CD14-positive monocyte (primary cell): ENCODE measurements at regions not wholly inside any gene's neighbourhood (a gene's known extent, or its start where the extent isn't known, plus 50 kb on each side); places are given as distances from the start of the nearest gene placed in this dataset.
A peak's percentile ranks its signal among the peaks of the same experiment; 100 is the strongest.

Experiments
- DNase-seq, 3 donors: peaks; one replicate each; pipeline ENCODE4 v3.0.0-alpha.2; 2011 to 2022
- H2AFZ ChIP-seq: 2 replicates; pipeline ENCODE4 v1.6.0; 2012; ENCODE audit warnings: mild to moderate bottlenecking, low read depth, low read length, inconsistent platforms; ENCODE audit not compliant: insufficient read depth, poor library complexity, severe bottlenecking
- H3K27ac ChIP-seq, 2 donors: 1 replicate in 1 of 2; 2 replicates in 1 of 2; pipeline ENCODE4 v1.5.1; 2012 to 2013; ENCODE audit warnings: low read length in 2 of 2, control low read depth in 1 of 2, inconsistent platforms in 1 of 2, low read depth in 1 of 2, mild to moderate bottlenecking in 1 of 2
- H3K27me3 ChIP-seq, 2 donors: one replicate each; pipeline versions ENCODE4 v1.6.0 to v1.6.1; 2011 to 2013; ENCODE audit warnings: low read length in 2 of 2; ENCODE audit not compliant: control insufficient read depth in 2 of 2, insufficient read depth in 2 of 2
- H3K36me3 ChIP-seq, 2 donors: replicated peaks in 1 of 2; 1 replicate in 1 of 2; 2 replicates in 1 of 2; pipeline versions ENCODE4 v1.5.1 to v1.6.1; 2012 to 2013; ENCODE audit warnings: low read length in 2 of 2, control low read depth in 1 of 2, inconsistent platforms in 1 of 2, mild to moderate bottlenecking in 1 of 2; ENCODE audit not compliant: insufficient read depth in 2 of 2, control insufficient read depth in 1 of 2
- H3K4me1 ChIP-seq, 2 donors: 1 replicate in 1 of 2; 2 replicates in 1 of 2; pipeline versions ENCODE4 v1.5.1 to v1.6.1; 2012 to 2013; ENCODE audit warnings: low read length in 2 of 2, control low read depth in 1 of 2, inconsistent platforms in 1 of 2, mild to moderate bottlenecking in 1 of 2, moderate library complexity in 1 of 2; ENCODE audit not compliant: insufficient read depth in 2 of 2, control insufficient read depth in 1 of 2
- H3K4me2 ChIP-seq: replicated peaks from 2 replicates; pipeline ENCODE3; 2012; ENCODE audit warnings: low read length, moderate library complexity, mild to moderate bottlenecking; ENCODE audit not compliant: poor library complexity, severe bottlenecking; ENCODE audit errors: extremely low read depth
- H3K4me3 ChIP-seq, 3 experiments: fragments of 200-600 bp in 1 of 3; sonication (generic) in 1 of 3; replicated peaks in 1 of 3; 1 replicate in 2 of 3; 2 replicates in 1 of 3; pipeline ENCODE4 v1.5.1; 2011 to 2013; ENCODE audit warnings: low read length in 3 of 3, mild to moderate bottlenecking in 3 of 3, control low read depth in 2 of 3, low read depth in 2 of 3, inconsistent platforms in 1 of 3, moderate library complexity in 1 of 3
- H3K79me2 ChIP-seq: 2 replicates; pipeline ENCODE4 v1.6.0; 2012; ENCODE audit warnings: mild to moderate bottlenecking, control low read depth, inconsistent platforms, low read length, moderate library complexity; ENCODE audit not compliant: insufficient read depth
- H3K9ac ChIP-seq: 2 replicates; pipeline ENCODE4 v1.6.0; 2017; ENCODE audit warnings: low read length, mild to moderate bottlenecking; ENCODE audit not compliant: insufficient read depth, poor library complexity, severe bottlenecking
- H3K9me3 ChIP-seq, 2 donors: replicated peaks in 1 of 2; 1 replicate in 1 of 2; 2 replicates in 1 of 2; pipeline versions ENCODE4 v1.5.1 to v1.6.1; 2012 to 2013; ENCODE audit warnings: low read length in 2 of 2, control low read depth in 1 of 2; ENCODE audit not compliant: control insufficient read depth in 1 of 2, insufficient read depth in 1 of 2
- H4K20me1 ChIP-seq: 2 replicates; pipeline ENCODE4 v1.6.0; 2012; ENCODE audit warnings: mild to moderate bottlenecking, low read length, control low read depth, moderate library complexity; ENCODE audit not compliant: insufficient read depth
- H3K27ac Mint-ChIP-seq, 7 donors: one replicate each; pipeline ENCODE4 v1.8.0; 2020; ENCODE audit warnings: mild to moderate bottlenecking in 7 of 7, mixed read lengths in 7 of 7, moderate library complexity in 6 of 7, inconsistent platforms in 2 of 7
- H3K27me3 Mint-ChIP-seq, 3 donors: one replicate each; pipeline ENCODE4 v1.8.0; 2021 to 2022; ENCODE audit warnings: low read depth in 3 of 3, mild to moderate bottlenecking in 3 of 3, mixed read lengths in 3 of 3, moderate library complexity in 3 of 3, inconsistent platforms in 1 of 3
- H3K36me3 Mint-ChIP-seq, 2 donors: one replicate each; pipeline ENCODE4 v1.8.0; 2020; ENCODE audit warnings: mixed read lengths in 2 of 2, inconsistent platforms in 1 of 2, mild to moderate bottlenecking in 1 of 2
- H3K4me1 Mint-ChIP-seq: one replicate; pipeline ENCODE4 v1.8.0; 2020; ENCODE audit warnings: mild to moderate bottlenecking, mixed read lengths
- H3K4me3 Mint-ChIP-seq, 2 donors: one replicate each; pipeline ENCODE4 v1.8.0; 2020; ENCODE audit warnings: mild to moderate bottlenecking in 2 of 2, mixed read lengths in 2 of 2, moderate library complexity in 1 of 2
- H3K9me3 Mint-ChIP-seq, 7 donors: one replicate each; pipeline ENCODE4 v1.8.0; 2020 to 2022; ENCODE audit warnings: mixed read lengths in 7 of 7, mild to moderate bottlenecking in 6 of 7, moderate library complexity in 6 of 7, inconsistent platforms in 2 of 7
- WGBS: methylation state at CpG from one replicate; pipeline ENCODE4 v1.1.5; 2013; ENCODE audit warnings: missing lambda C conversion rate; ENCODE audit not compliant: insufficient coverage; 5-methylcytosine and 5-hydroxymethylcytosine counted together
- intact Hi-C, 2 donors: fragments of 100-400 bp; cut with micrococcal nuclease; formaldehyde crosslinking; loops; one replicate each; pipeline versions ENCODE4 v1.15.0 to v1.15.1; 2023
- TF ChIP-seq, protein P1 (sequence below): fragments of 200-600 bp; IDR thresholded peaks from one replicate; pipeline ENCODE4 v1.8.0; 2022; ENCODE audit warnings: antibody characterized with exemption, mild to moderate bottlenecking

DNA sequence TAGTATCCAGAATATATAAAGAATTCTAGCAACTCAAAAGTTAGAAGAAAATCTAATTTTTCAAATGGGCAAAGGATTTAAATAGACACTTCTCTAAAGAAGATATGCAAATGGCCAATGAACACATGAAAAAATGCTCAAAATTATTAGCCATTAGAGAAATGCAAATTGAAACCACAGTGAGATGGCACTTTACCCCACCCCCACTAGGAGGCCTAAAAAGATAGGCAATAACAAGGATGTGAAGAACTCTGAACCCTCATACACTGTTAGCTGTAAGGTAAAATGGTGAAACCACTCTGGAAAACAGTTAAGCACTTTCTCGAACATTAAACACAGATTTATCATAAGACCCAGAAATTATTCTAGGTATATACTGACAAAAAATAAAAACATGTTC is 71.4 kb upstream of the IRX6 start:
- TF ChIP-seq, protein P1, sequence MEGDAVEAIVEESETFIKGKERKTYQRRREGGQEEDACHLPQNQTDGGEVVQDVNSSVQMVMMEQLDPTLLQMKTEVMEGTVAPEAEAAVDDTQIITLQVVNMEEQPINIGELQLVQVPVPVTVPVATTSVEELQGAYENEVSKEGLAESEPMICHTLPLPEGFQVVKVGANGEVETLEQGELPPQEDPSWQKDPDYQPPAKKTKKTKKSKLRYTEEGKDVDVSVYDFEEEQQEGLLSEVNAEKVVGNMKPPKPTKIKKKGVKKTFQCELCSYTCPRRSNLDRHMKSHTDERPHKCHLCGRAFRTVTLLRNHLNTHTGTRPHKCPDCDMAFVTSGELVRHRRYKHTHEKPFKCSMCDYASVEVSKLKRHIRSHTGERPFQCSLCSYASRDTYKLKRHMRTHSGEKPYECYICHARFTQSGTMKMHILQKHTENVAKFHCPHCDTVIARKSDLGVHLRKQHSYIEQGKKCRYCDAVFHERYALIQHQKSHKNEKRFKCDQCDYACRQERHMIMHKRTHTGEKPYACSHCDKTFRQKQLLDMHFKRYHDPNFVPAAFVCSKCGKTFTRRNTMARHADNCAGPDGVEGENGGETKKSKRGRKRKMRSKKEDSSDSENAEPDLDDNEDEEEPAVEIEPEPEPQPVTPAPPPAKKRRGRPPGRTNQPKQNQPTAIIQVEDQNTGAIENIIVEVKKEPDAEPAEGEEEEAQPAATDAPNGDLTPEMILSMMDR, result no peak

DNA sequence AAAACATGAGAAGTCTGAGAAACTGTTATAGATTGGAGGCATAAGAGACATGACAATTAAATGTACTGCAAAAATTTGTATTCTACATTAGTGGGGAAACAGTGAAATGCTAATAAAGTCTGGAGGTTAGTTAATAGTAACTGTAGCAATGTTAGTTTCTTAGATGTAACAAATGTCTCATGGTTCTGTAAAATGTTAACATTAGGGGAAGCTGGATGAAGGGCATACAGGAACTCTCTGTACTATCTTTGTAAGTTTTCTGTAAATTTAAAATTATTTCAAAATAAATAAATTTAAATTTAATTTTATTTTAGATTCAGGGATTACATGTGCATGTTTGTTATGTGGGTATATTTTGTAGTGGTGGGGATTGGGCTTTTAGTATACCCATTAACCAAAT is 70.0 kb upstream of the IRX6 start:
- peaks cover 0 to 5% (median 0%) of the 10 kb centered on the region in 7 donors for H3K9me3 Mint-ChIP-seq
- H3K79me2 ChIP-seq, result no peaks in the 10 kb centered on the region

More for the DNA sequence above, 71.4 kb upstream of the IRX6 start:
- H3K36me3 Mint-ChIP-seq, result no peaks in the 10 kb centered on the region
- H3K27me3 Mint-ChIP-seq, result peaks cover 7 to 17% (median 12%) of the 10 kb centered on the region in 3 donors
- Histone ChIP-seq H3K36me3 (no peaks in the 10 kb centered on the region), H3K4me1 (no peaks in the 10 kb centered on the region), H3K9me3 (no peaks in the 10 kb centered on the region), H2AFZ (no peak overlapping the region), H3K9ac (no peak overlapping the region), H3K4me3 (no peak overlapping the region), H3K4me2 (no peak overlapping the region), H3K27me3 (no peaks in the 10 kb centered on the region), H4K20me1 (no peaks in the 10 kb centered on the region), H3K27ac (no peak overlapping the region), H3K79me2 (no peaks in the 10 kb centered on the region)
- no peak overlapping the region for H3K27ac Mint-ChIP-seq
- no peak for DNase-seq
- intact Hi-C loops, result no loop called here
- peaks cover 0 to 5% (median 0%) of the 10 kb centered on the region in 7 donors for H3K9me3 Mint-ChIP-seq
- no peaks in the 10 kb centered on the region for H3K4me1 Mint-ChIP-seq
- no CpG with 5 or more reads among the region's 1 CpG for WGBS
- no peak overlapping the region for H3K4me3 Mint-ChIP-seq

More for the DNA sequence above, 70.0 kb upstream of the IRX6 start:
- Histone ChIP-seq H3K9ac (no peak overlapping the region), H3K4me1 (no peaks in the 10 kb centered on the region), H3K27me3 (peaks cover 0 to 4% of the 10 kb centered on the region in 2 donors), H4K20me1 (no peaks in the 10 kb centered on the region), H3K4me3 (no peak overlapping the region), H3K9me3 (no peaks in the 10 kb centered on the region), H3K4me2 (no peak overlapping the region), H3K36me3 (no peaks in the 10 kb centered on the region), H2AFZ (no peak overlapping the region), H3K27ac (no peak overlapping the region)
- intact Hi-C loops, result no loop called here
- TF ChIP-seq, protein P1, result no peak
- peaks cover 3% of the 10 kb centered on the region for H3K4me1 Mint-ChIP-seq
- peaks cover 7 to 12% (median 10%) of the 10 kb centered on the region in 3 donors for H3K27me3 Mint-ChIP-seq
- no peak overlapping the region for H3K27ac Mint-ChIP-seq
- no peak for DNase-seq
- peak overlapping the region in 1 of 2 donors; percentile 16 for H3K4me3 Mint-ChIP-seq
- no peaks in the 10 kb centered on the region for H3K36me3 Mint-ChIP-seq
